RWPE2 (cell line): ENCODE measurements at regions not wholly inside any gene's neighbourhood (a gene's known extent, or its start where the extent isn't known, plus 50 kb on each side); places are given as distances from the start of the nearest gene placed in this dataset.

Experiments
- ATAC-seq: fragments of 200-7000 bp; cut with Tn5 transposase; 3 replicates; pipeline ENCODE4 v1.9.1; 2021; ENCODE audit warnings: low read depth
- DNase-seq: peaks from one replicate; pipeline ENCODE4 v3.0.0-alpha.2; 2020; ENCODE audit warnings: low spot score
- H3K27ac ChIP-seq: fragments of 450-650 bp; 2 replicates; pipeline ENCODE4 v1.5.1; 2017; ENCODE audit warnings: mild to moderate bottlenecking; ENCODE audit not compliant: poor library complexity, severe bottlenecking
- H3K27me3 ChIP-seq: fragments of 250-450 bp; sonication (Bioruptor Pico); 2 replicates; pipeline ENCODE4 v1.5.1; 2021; ENCODE audit warnings: mild to moderate bottlenecking, moderate library complexity; ENCODE audit not compliant: insufficient read depth, poor library complexity, severe bottlenecking
- H3K36me3 ChIP-seq: fragments of 250-450 bp; sonication (Bioruptor Pico); 2 replicates; pipeline ENCODE4 v1.5.1; 2020; ENCODE audit warnings: low read depth, mild to moderate bottlenecking, moderate library complexity
- H3K4me1 ChIP-seq: fragments of 250-450 bp; sonication (Bioruptor Pico); 2 replicates; pipeline ENCODE4 v1.5.1; 2021; ENCODE audit warnings: mild to moderate bottlenecking, moderate library complexity; ENCODE audit not compliant: insufficient read depth, poor library complexity, severe bottlenecking
- H3K4me3 ChIP-seq: fragments of 250-450 bp; sonication (Bioruptor Pico); 2 replicates; pipeline ENCODE4 v1.5.1; 2021; ENCODE audit warnings: mild to moderate bottlenecking, moderate library complexity; ENCODE audit not compliant: severe bottlenecking
- H3K9me3 ChIP-seq: fragments of 250-450 bp; sonication (Bioruptor Pico); 2 replicates; pipeline ENCODE4 v1.5.1; 2021; ENCODE audit warnings: mild to moderate bottlenecking, moderate library complexity; ENCODE audit not compliant: severe bottlenecking
- CTCF ChIP-seq: fragments of 450-650 bp; IDR thresholded peaks from one replicate; pipeline ENCODE4 v1.5.1; 2017; ENCODE audit warnings: mild to moderate bottlenecking, moderate library complexity; ENCODE audit not compliant: poor library complexity, severe bottlenecking

GRCh38 chr2:527581-527980, 149.6 kb downstream of the TMEM18 start:
- ATAC-seq (no peak), DNase-seq (no peak)
- Histone ChIP-seq H3K36me3 (no peaks in the 10 kb centered on the region), H3K9me3 (peaks cover 5% of the 10 kb centered on the region), H3K27ac (no peak overlapping the region), H3K4me3 (no peak overlapping the region), H3K27me3 (no peaks in the 10 kb centered on the region), H3K4me1 (no peaks in the 10 kb centered on the region)
- TF ChIP-seq CTCF = no peak

GRCh38 chr2:526918-527317, 150.3 kb downstream of the TMEM18 start:
- Histone ChIP-seq H3K9me3 (peaks cover 5% of the 10 kb centered on the region), H3K4me3 (no peak overlapping the region), H3K36me3 (no peaks in the 10 kb centered on the region), H3K27ac (no peak overlapping the region), H3K27me3 (no peaks in the 10 kb centered on the region), H3K4me1 (no peaks in the 10 kb centered on the region)
- no peak for DNase-seq
- no peak for ATAC-seq
- TF ChIP-seq CTCF = no peak

GRCh38 chr2:525611-526010, 151.6 kb downstream of the TMEM18 start:
- Histone ChIP-seq H3K4me3 (no peak overlapping the region), H3K27ac (no peak overlapping the region), H3K9me3 (peaks cover 5% of the 10 kb centered on the region), H3K27me3 (no peaks in the 10 kb centered on the region), H3K4me1 (no peaks in the 10 kb centered on the region), H3K36me3 (no peaks in the 10 kb centered on the region)
- ATAC-seq = no peak
- TF ChIP-seq CTCF = no peak
- no peak for DNase-seq

- Histone ChIP-seq H3K36me3 (no peaks in the 10 kb centered on the region), H3K27ac (no peak overlapping the region), H3K4me3 (no peak overlapping the region), H3K4me1 (no peaks in the 10 kb centered on the region), H3K27me3 (no peaks in the 10 kb centered on the region), H3K9me3 (peaks cover under 1% of the 10 kb centered on the region)
- ATAC-seq (no peak), DNase-seq (no peak)
- TF ChIP-seq CTCF = no peak
Measured at GRCh38 chr2:525021-525420, 152.2 kb downstream of the TMEM18 start.

GRCh38 chr2:524442-524841, 152.8 kb downstream of the TMEM18 start:
- no peak overlapping the region for H3K27ac ChIP-seq
- ATAC-seq = peak; percentile 81
- H3K4me3 ChIP-seq = no peak overlapping the region
- no peak for TF ChIP-seq CTCF
- H3K27me3 ChIP-seq = no peaks in the 10 kb centered on the region
- H3K36me3 ChIP-seq = no peaks in the 10 kb centered on the region
- DNase-seq = no peak
- H3K4me1 ChIP-seq = no peaks in the 10 kb centered on the region
- no peaks in the 10 kb centered on the region for H3K9me3 ChIP-seq
